HT1080 (cell line): ENCODE measurements at regions not wholly inside any gene's neighbourhood (a gene's known extent, or its start where the extent isn't known, plus 50 kb on each side); places are given as distances from the start of the nearest gene placed in this dataset.
A peak's percentile ranks its signal among the peaks of the same experiment; 100 is the strongest.

Experiments used
- DNase-seq: peaks from one replicate; pipeline ENCODE4 v3.0.0-alpha.2; 2015; ENCODE audit warnings: low read depth

- DNase-seq = no peak
Observed at GRCh38 chr16:49216593-49216992, 65.0 kb downstream of the CBLN1 start.

GRCh38 chr16:49213594-49213993 lies 68.0 kb downstream of the CBLN1 start:
- no peak for DNase-seq

GRCh38 chr16:49204191-49204590 lies 77.4 kb downstream of the CBLN1 start:
- DNase-seq = no peak

GRCh38 chr16:49203361-49203760 lies 78.3 kb downstream of the CBLN1 start:
- DNase-seq = no peak

GRCh38 chr16:49201118-49201517 lies 80.5 kb downstream of the CBLN1 start:
- DNase-seq = no peak

- no peak for DNase-seq
Observed at GRCh38 chr16:49200223-49200820, 81.3 kb downstream of the CBLN1 start.

GRCh38 chr16:49195237-49195548 lies 86.4 kb downstream of the CBLN1 start:
- DNase-seq = no peak

GRCh38 chr16:49194537-49195236 lies 87.0 kb downstream of the CBLN1 start:
- DNase-seq = no peak

- no peak for DNase-seq
Observed at GRCh38 chr16:49193596-49193995, 88.0 kb downstream of the CBLN1 start.

- peak; percentile 25 for DNase-seq
Observed at GRCh38 chr16:49189286-49189685, 92.4 kb downstream of the CBLN1 start.

GRCh38 chr16:49183911-49184310 lies 97.7 kb downstream of the CBLN1 start:
- DNase-seq = peak; percentile 41

GRCh38 chr16:49181791-49182518 lies 99.7 kb downstream of the CBLN1 start:
- no peak for DNase-seq

GRCh38 chr16:49179714-49180330 lies 101.8 kb downstream of the CBLN1 start:
- DNase-seq = peak; percentile 20

- DNase-seq = no peak
Observed at GRCh38 chr16:49168126-49168525, 113.5 kb downstream of the CBLN1 start.

- DNase-seq = no peak
Observed at GRCh38 chr16:49165025-49165424, 116.6 kb downstream of the CBLN1 start.

GRCh38 chr16:49161191-49161590 lies 120.4 kb downstream of the CBLN1 start:
- no peak for DNase-seq

GRCh38 chr16:49158029-49158642 lies 123.5 kb downstream of the CBLN1 start:
- DNase-seq = peak; percentile 26

- no peak for DNase-seq
Observed at GRCh38 chr16:49150341-49150740, 131.3 kb downstream of the CBLN1 start.

GRCh38 chr16:49148410-49148809 lies 133.2 kb downstream of the CBLN1 start:
- no peak for DNase-seq

- DNase-seq = no peak
Observed at GRCh38 chr16:49140618-49141017, 141.0 kb downstream of the CBLN1 start.

GRCh38 chr16:49130397-49130796 lies 151.2 kb downstream of the CBLN1 start:
- no peak for DNase-seq

- no peak for DNase-seq
Observed at GRCh38 chr16:49129935-49130334, 151.7 kb downstream of the CBLN1 start.
